HEK293 (cell line): ENCODE measurements at regions not wholly inside any gene's neighbourhood (a gene's known extent, or its start where the extent isn't known, plus 50 kb on each side); places are given as distances from the start of the nearest gene placed in this dataset.

ENCODE experiments used
- ATF2 ChIP-seq: fragments of 450-650 bp; formaldehyde crosslinking; IDR thresholded peaks from 2 replicates; pipeline ENCODE4 v1.5.1; 2016; ENCODE audit warnings: missing biosample characterization, missing genetic modification characterization, low read depth
- CTCF ChIP-seq: fragments of 450-650 bp; formaldehyde crosslinking; IDR thresholded peaks from 2 replicates; pipeline ENCODE4 v1.5.1; 2016; ENCODE audit warnings: missing biosample characterization, missing genetic modification characterization
- KLF1 ChIP-seq: fragments of 450-650 bp; formaldehyde crosslinking; IDR thresholded peaks from 2 replicates; pipeline ENCODE4 v1.5.1; 2016; ENCODE audit warnings: missing biosample characterization, missing genetic modification characterization
- KLF7 ChIP-seq: fragments of 450-650 bp; formaldehyde crosslinking; IDR thresholded peaks from 2 replicates; pipeline ENCODE4 v1.5.1; 2016; ENCODE audit warnings: missing biosample characterization, missing genetic modification characterization, borderline replicate concordance
- ZNF248 ChIP-seq: fragments of 450-650 bp; formaldehyde crosslinking; IDR thresholded peaks from 2 replicates; pipeline ENCODE4 v1.5.1; 2017; ENCODE audit warnings: missing biosample characterization, missing genetic modification characterization
- ZNF280D ChIP-seq: fragments of 450-650 bp; formaldehyde crosslinking; IDR thresholded peaks from 2 replicates; pipeline ENCODE4 v1.5.1; 2016; ENCODE audit warnings: missing biosample characterization, missing genetic modification characterization
- ZNF292 ChIP-seq: fragments of 450-650 bp; formaldehyde crosslinking; IDR thresholded peaks from 2 replicates; pipeline ENCODE4 v1.5.1; 2016; ENCODE audit warnings: low read depth, missing biosample characterization, missing genetic modification characterization, borderline replicate concordance
- ZNF335 ChIP-seq: fragments of 450-650 bp; formaldehyde crosslinking; conservative IDR thresholded peaks from 2 replicates; pipeline ENCODE4 v1.5.1; 2016; ENCODE audit warnings: missing biosample characterization, missing genetic modification characterization
- ZNF391 ChIP-seq: fragments of 450-650 bp; formaldehyde crosslinking; IDR thresholded peaks from 2 replicates; pipeline ENCODE4 v1.5.1; 2016; ENCODE audit warnings: low read depth, missing biosample characterization, missing genetic modification characterization, borderline replicate concordance
- ZNF501 ChIP-seq: fragments of 450-650 bp; formaldehyde crosslinking; IDR thresholded peaks from 2 replicates; pipeline ENCODE4 v1.5.1; 2016; ENCODE audit warnings: missing biosample characterization, missing genetic modification characterization
- ZNF555 ChIP-seq: fragments of 450-650 bp; formaldehyde crosslinking; conservative IDR thresholded peaks from 2 replicates; pipeline ENCODE4 v1.5.1; 2017; ENCODE audit warnings: missing biosample characterization, mild to moderate bottlenecking, missing genetic modification characterization, inconsistent platforms
- TF ChIP-seq, protein P1 (sequence below): fragments of 450-650 bp; formaldehyde crosslinking; IDR thresholded peaks from 2 replicates; pipeline ENCODE4 v1.5.1; 2017; ENCODE audit warnings: missing biosample characterization, missing genetic modification characterization
- TF ChIP-seq, protein P2 (sequence below): fragments of 450-650 bp; formaldehyde crosslinking; IDR thresholded peaks from 2 replicates; pipeline ENCODE4 v1.5.1; 2016; ENCODE audit warnings: missing biosample characterization, missing genetic modification characterization, borderline replicate concordance
- TF ChIP-seq, protein P3 (sequence below): fragments of 450-650 bp; formaldehyde crosslinking; IDR thresholded peaks from 2 replicates; pipeline ENCODE4 v1.5.1; 2016; ENCODE audit warnings: missing biosample characterization, missing genetic modification characterization, low read depth

DNA sequence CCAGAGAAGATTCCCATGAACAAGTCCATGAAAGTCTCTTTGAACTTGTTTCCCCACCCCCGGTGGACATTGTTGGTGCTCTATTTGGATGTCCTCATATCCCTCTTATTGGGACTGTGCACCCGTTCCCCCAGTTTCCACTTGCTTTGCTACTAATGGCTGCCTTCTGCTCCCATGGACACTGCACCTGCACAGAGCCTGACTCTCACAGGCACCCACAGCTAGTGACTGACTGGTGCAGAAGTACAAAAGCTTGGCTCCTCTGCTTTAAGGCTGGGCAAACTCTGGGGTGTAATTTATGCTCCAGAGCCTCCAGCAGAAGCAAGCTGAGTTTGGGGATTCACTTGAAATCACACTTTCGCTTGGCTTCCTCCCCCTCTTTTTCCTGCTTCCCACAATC is 239.9 kb upstream of the BTBD3 start:
- TF ChIP-seq ZNF555 (tag by site-specific recombination) (no peak), ZNF391 (no peak), CTCF (tag by site-specific recombination) (no peak), ZNF501 (no peak), ZNF292 (tag by site-specific recombination) (no peak), ZNF248 (tag by site-specific recombination) (no peak), KLF7 (tag by site-specific recombination) (no peak), ZNF335 (tag by site-specific recombination) (no peak), ATF2 (tag by site-specific recombination) (no peak), KLF1 (tag by site-specific recombination) (no peak), ZNF280D (tag by site-specific recombination) (no peak)
- TF ChIP-seq, protein P1, sequence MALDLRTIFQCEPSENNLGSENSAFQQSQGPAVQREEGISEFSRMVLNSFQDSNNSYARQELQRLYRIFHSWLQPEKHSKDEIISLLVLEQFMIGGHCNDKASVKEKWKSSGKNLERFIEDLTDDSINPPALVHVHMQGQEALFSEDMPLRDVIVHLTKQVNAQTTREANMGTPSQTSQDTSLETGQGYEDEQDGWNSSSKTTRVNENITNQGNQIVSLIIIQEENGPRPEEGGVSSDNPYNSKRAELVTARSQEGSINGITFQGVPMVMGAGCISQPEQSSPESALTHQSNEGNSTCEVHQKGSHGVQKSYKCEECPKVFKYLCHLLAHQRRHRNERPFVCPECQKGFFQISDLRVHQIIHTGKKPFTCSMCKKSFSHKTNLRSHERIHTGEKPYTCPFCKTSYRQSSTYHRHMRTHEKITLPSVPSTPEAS (tag by site-specific recombination) = no peak
- TF ChIP-seq, protein P2, sequence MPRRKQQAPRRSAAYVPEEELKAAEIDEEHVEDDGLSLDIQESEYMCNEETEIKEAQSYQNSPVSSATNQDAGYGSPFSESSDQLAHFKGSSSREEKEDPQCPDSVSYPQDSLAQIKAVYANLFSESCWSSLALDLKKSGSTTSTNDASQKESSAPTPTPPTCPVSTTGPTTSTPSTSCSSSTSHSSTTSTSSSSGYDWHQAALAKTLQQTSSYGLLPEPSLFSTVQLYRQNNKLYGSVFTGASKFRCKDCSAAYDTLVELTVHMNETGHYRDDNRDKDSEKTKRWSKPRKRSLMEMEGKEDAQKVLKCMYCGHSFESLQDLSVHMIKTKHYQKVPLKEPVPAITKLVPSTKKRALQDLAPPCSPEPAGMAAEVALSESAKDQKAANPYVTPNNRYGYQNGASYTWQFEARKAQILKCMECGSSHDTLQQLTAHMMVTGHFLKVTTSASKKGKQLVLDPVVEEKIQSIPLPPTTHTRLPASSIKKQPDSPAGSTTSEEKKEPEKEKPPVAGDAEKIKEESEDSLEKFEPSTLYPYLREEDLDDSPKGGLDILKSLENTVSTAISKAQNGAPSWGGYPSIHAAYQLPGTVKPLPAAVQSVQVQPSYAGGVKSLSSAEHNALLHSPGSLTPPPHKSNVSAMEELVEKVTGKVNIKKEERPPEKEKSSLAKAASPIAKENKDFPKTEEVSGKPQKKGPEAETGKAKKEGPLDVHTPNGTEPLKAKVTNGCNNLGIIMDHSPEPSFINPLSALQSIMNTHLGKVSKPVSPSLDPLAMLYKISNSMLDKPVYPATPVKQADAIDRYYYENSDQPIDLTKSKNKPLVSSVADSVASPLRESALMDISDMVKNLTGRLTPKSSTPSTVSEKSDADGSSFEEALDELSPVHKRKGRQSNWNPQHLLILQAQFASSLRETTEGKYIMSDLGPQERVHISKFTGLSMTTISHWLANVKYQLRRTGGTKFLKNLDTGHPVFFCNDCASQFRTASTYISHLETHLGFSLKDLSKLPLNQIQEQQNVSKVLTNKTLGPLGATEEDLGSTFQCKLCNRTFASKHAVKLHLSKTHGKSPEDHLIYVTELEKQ (tag by site-specific recombination) = no peak
- TF ChIP-seq, protein P3, sequence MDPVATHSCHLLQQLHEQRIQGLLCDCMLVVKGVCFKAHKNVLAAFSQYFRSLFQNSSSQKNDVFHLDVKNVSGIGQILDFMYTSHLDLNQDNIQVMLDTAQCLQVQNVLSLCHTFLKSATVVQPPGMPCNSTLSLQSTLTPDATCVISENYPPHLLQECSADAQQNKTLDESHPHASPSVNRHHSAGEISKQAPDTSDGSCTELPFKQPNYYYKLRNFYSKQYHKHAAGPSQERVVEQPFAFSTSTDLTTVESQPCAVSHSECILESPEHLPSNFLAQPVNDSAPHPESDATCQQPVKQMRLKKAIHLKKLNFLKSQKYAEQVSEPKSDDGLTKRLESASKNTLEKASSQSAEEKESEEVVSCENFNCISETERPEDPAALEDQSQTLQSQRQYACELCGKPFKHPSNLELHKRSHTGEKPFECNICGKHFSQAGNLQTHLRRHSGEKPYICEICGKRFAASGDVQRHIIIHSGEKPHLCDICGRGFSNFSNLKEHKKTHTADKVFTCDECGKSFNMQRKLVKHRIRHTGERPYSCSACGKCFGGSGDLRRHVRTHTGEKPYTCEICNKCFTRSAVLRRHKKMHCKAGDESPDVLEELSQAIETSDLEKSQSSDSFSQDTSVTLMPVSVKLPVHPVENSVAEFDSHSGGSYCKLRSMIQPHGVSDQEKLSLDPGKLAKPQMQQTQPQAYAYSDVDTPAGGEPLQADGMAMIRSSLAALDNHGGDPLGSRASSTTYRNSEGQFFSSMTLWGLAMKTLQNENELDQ (tag by site-specific recombination) = no peak
